ENCODE measurements at regions not wholly inside any gene's neighbourhood (a gene's known extent, or its start where the extent isn't known, plus 50 kb on each side); places are given as distances from the start of the nearest gene placed in this dataset.
"Not testable (repeated sequence)": the region's sequence is repeated elsewhere in the genome, so short reads cannot be mapped to it uniquely, and the experiment has no call there.

DNA sequence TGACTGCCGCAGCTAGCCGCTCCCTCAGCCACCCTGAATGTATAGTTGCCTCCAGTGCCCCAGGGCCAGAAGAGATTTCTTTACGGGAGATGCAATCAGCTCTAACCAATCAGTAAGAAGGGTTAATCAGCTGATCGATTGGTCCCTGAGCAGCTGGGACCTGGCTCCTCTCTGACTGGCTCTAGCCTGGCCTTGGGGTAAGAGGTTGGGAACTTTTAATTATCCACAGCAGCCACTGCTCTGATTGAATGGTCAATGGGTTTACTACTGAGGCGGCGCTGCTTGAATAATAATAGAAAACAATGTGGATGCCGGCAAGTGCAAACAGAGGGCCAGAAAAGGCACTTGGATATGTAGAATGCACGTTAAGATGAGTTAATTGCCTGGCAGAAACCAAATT, 99.8 kb downstream of the TFAP2A start:
- no peaks in the 10 kb centered on the region for H3K4me1 ChIP-seq (ENCODE audit: low read depth)

DNA sequence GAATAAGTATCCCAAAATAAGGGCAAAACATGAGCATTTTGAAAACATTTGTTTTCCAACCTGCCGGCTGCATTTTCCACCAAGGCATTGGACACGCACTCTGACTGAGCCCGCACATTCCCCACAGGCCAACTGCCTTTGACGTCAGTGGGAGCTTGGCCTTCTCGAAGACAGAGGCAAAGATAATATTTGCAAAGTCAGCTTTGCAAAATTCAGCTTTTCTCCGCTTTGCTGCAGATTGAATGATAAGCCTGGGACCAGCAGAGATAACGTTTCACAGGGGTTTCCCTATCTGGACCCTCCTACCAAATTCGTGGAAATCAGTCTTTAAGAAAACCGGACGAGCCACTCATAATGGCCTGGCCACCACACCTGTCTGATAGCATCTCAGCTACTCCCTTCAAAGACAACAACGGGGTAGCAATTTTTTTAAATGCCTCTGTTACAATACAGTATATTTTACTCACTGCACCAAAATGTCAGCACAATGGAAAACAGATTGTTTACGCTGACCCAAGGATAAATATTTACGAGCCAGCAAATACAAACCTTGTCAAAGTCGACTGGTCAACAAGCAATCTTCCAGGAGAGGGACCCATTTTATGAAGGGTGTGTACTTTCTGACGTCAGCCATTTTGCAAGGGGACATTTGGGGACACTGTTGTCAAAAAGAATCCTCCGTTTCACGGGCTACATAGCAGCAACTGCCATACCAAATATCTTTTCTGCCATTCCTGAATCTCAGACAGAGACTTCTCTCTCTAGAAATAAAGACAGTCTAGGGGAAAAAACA, 100.5 kb downstream of the TFAP2A start:
- no peak for DNase-seq (ENCODE audit: low read depth in 1 of 2, low spot score in 1 of 2)

More for the DNA sequence above, 99.8 kb downstream of the TFAP2A start:
- no peaks in the 10 kb centered on the region for H3K9me3 ChIP-seq (ENCODE audit: low read depth)
- no peak for DNase-seq (ENCODE audit: low read depth in 1 of 2, low spot score in 1 of 2)
- no peak overlapping the region for H3K27ac ChIP-seq
- no peaks in the 10 kb centered on the region for H3K36me3 ChIP-seq
- H3K4me3 ChIP-seq = no peak overlapping the region
- no peaks in the 10 kb centered on the region for H3K27me3 ChIP-seq
- TF ChIP-seq, protein P1, sequence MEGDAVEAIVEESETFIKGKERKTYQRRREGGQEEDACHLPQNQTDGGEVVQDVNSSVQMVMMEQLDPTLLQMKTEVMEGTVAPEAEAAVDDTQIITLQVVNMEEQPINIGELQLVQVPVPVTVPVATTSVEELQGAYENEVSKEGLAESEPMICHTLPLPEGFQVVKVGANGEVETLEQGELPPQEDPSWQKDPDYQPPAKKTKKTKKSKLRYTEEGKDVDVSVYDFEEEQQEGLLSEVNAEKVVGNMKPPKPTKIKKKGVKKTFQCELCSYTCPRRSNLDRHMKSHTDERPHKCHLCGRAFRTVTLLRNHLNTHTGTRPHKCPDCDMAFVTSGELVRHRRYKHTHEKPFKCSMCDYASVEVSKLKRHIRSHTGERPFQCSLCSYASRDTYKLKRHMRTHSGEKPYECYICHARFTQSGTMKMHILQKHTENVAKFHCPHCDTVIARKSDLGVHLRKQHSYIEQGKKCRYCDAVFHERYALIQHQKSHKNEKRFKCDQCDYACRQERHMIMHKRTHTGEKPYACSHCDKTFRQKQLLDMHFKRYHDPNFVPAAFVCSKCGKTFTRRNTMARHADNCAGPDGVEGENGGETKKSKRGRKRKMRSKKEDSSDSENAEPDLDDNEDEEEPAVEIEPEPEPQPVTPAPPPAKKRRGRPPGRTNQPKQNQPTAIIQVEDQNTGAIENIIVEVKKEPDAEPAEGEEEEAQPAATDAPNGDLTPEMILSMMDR (IDR thresholded peaks at IDR 0.05; ENCODE audit: low read depth, low read length) = no peak

DNA sequence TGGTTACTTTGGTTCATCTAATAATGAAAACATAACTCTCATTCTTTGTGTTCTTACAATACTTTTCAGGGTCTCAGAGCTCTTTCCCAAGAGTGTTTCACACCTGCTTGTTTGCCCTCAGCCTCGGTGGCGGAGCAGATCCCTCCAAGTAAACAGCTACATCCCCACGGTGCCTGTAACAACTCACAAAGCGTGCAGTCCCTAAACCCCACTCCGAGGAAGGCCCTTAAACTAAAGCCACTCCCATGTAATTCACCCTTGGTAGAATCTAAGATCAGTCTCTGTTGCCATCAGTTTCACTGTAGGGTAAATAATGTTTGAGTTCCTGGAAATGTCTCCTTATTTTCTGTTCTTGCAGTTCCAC, 101.1 kb downstream of the TFAP2A start:
- Histone ChIP-seq H3K36me3 (no peaks in the 10 kb centered on the region), H3K9me3 (ENCODE audit: low read depth) (no peaks in the 10 kb centered on the region), H3K27me3 (no peaks in the 10 kb centered on the region), H3K27ac (no peak overlapping the region), H3K4me1 (ENCODE audit: low read depth) (no peaks in the 10 kb centered on the region), H3K4me3 (no peak overlapping the region)
- TF ChIP-seq, protein P1 (IDR thresholded peaks at IDR 0.05; ENCODE audit: low read depth, low read length) = no peak
- no peak for DNase-seq (ENCODE audit: low read depth in 1 of 2, low spot score in 1 of 2)

More for the DNA sequence above, 100.5 kb downstream of the TFAP2A start:
- Histone ChIP-seq H3K4me1 (ENCODE audit: low read depth) (no peaks in the 10 kb centered on the region), H3K27me3 (no peaks in the 10 kb centered on the region), H3K4me3 (no peak overlapping the region), H3K36me3 (no peaks in the 10 kb centered on the region), H3K9me3 (ENCODE audit: low read depth) (no peaks in the 10 kb centered on the region), H3K27ac (no peak overlapping the region)
- TF ChIP-seq, protein P1 (IDR thresholded peaks at IDR 0.05; ENCODE audit: low read depth, low read length) = no peak

DNA sequence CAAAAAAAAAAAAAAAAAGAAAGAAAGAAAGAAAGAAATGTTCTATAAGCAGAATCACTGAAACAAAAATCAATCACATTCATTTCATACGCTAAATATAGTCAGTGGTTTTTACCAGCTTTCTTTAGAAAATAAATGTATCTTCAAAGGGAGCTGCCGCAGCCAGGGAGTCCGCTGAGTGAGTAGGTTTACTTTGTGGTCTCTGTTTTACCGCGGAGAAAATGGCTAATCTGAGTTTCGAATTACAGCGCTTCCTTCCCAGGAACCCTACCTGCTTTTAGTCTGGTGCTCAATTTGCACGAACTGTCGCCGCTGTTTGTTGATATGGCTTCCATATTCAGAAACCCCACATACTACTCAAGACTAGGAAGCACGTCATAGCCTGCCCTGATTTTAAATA, 102.4 kb downstream of the TFAP2A start:
- H3K27me3 ChIP-seq = no peaks in the 10 kb centered on the region
- H3K36me3 ChIP-seq = no peaks in the 10 kb centered on the region
- H3K27ac ChIP-seq = no peak overlapping the region
- no peaks in the 10 kb centered on the region for H3K4me1 ChIP-seq (ENCODE audit: low read depth)
- no peaks in the 10 kb centered on the region for H3K9me3 ChIP-seq (ENCODE audit: low read depth)
- DNase-seq (ENCODE audit: low read depth in 1 of 2, low spot score in 1 of 2) = no peak
- H3K4me3 ChIP-seq = no peak overlapping the region
- TF ChIP-seq, protein P1 (IDR thresholded peaks at IDR 0.05; ENCODE audit: low read depth, low read length) = no peak

DNA sequence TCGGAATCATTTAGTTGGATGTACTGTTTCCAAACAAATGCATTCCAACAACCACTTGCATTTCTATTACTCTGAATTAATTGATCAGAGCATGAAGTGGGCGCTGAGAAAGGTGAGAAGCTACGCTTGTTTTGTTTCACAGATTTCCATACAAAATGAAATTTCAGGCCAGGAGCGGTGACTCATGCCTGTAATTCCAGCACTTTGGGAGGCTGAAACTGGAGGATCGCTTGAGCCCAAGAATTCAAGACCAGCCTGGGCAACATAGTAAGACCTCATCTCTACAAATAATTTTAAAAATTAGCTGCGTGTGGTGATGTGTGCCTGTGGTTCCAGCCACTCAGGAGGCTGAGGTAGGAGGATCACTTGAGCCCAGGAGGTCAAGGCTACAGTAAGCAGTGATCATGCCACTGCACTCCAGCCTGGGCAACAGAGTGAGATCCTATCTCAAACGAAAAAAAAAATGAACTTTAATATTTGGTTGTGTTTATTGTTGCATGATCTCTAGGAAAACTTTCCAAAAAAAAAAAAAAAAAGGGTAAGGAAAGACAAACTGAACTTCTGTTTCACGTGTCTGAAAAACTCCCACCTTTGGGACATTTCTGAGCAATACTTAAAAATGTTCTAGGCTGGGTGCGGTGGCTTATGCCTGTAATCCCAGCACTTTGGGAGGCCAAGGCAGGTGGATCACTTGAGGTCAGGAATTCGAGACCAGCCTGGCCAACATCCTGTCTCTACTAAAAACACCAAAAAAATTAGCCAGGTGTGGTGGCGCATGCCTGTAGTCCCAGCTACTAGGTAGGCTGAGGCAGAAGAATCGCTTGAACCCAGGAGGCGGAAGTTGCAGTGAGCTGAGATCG, 103.1 kb downstream of the TFAP2A start:
- not testable (repeated sequence) for H3K27ac ChIP-seq; H3K27me3 ChIP-seq; H3K4me1 ChIP-seq (ENCODE audit: low read depth); H3K9me3 ChIP-seq (ENCODE audit: low read depth); H3K4me3 ChIP-seq; DNase-seq (ENCODE audit: low read depth in 1 of 2, low spot score in 1 of 2); H3K36me3 ChIP-seq

DNA sequence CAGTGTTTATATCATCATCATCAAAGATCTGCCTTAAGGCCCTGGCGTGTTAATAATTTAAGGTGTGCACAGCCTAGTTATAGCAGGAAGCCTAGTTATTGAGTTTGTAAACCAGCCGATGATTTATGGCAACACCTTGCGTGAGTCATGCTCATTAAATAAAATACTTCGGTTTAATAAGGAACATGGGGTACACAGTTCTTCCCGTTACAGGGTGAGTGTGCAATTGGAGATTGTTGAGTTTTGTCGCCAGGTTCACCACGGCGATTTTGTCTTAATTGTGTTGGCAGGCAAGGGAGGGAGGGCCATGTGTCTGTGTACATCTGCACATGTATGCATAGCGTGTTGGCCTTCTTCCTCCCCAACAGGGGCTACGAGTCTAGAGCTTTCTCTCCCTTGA, 104.0 kb downstream of the TFAP2A start:
- H3K36me3 ChIP-seq = no peaks in the 10 kb centered on the region
- no peak overlapping the region for H3K4me3 ChIP-seq
- no peak overlapping the region for H3K27ac ChIP-seq
- no peak for DNase-seq (ENCODE audit: low read depth in 1 of 2, low spot score in 1 of 2)
- TF ChIP-seq, protein P1 (IDR thresholded peaks at IDR 0.05; ENCODE audit: low read depth, low read length) = no peak
- H3K4me1 ChIP-seq (ENCODE audit: low read depth) = no peaks in the 10 kb centered on the region
- H3K27me3 ChIP-seq = no peaks in the 10 kb centered on the region
- H3K9me3 ChIP-seq (ENCODE audit: low read depth) = no peaks in the 10 kb centered on the region
